ENCODE measurements at regions not wholly inside any gene's neighbourhood (a gene's known extent, or its start where the extent isn't known, plus 50 kb on each side); places are given as distances from the start of the nearest gene placed in this dataset.

DNA sequence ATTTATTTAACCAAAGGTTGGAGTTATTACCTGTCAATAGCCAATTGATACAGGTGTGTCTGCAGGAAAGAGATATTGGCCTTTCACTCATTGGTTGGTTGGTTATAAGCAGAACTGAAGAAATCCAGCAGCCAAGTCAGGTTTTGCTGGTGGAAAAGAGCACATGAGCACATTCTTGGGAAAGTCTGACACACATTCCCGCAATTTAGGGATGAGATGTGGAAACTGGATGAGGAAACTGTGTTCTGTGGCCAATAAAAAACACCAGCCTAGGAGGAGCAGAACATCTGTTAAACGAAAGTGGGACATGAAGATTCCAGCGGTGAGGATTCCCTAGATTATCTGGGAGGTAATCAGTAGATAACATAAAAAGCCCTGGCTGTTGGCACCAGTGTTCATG, 567.4 kb upstream of the CPEB2 start:
- Histone ChIP-seq H2BK15ac (ENCODE audit: low read depth, low read length) (no peak overlapping the region), H3K79me2 (ENCODE audit: insufficient read depth, low read length) (no peaks in the 10 kb centered on the region), H3K18ac (ENCODE audit: insufficient read length, low read depth, low read length) (no peak overlapping the region), H2BK5ac (ENCODE audit: insufficient read length, low read length) (no peak overlapping the region), H2AFZ (ENCODE audit: low read length) (no peak overlapping the region), H3T11ph (ENCODE audit: low read length) (no peak overlapping the region), H4K20me1 (ENCODE audit: control insufficient read depth, insufficient read depth, insufficient read length) (no peaks in the 10 kb centered on the region), H2AK5ac (ENCODE audit: insufficient read length, low read length) (no peak overlapping the region), H2BK12ac (ENCODE audit: insufficient read length, low read depth, low read length) (no peak overlapping the region), H3K27me3 (ENCODE audit: insufficient read depth, low read length) (no peaks in the 10 kb centered on the region), H2BK20ac (ENCODE audit: low read depth, low read length, poor library complexity, severe bottlenecking) (no peak overlapping the region), H3K56ac (ENCODE audit: insufficient read length, low read depth, low read length) (no peak overlapping the region), H3K23me2 (ENCODE audit: insufficient read length, low read depth, low read length, poor library complexity, severe bottlenecking) (no peaks in the 10 kb centered on the region), H4K8ac (replicated peaks; ENCODE audit: insufficient read length, low read depth, low read length) (no peak overlapping the region), H3K9me3 (ENCODE audit: control insufficient read depth, low read depth, low read length) (no peaks in the 10 kb centered on the region), H3K9ac (ENCODE audit: extremely low read depth, insufficient read length, low read length) (no peak overlapping the region), H4K5ac (ENCODE audit: insufficient read length, low read depth, low read length) (no peak overlapping the region), H3K27ac (ENCODE audit: insufficient read length, low read depth, low read length) (no peak overlapping the region), H3K4ac (ENCODE audit: low read depth, low read length) (no peak overlapping the region), H3K79me1 (ENCODE audit: insufficient read depth, low read depth, low read length, poor library complexity, severe bottlenecking) (no peaks in the 10 kb centered on the region), H3K14ac (ENCODE audit: insufficient read depth, low read length) (no peak overlapping the region), H4K91ac (ENCODE audit: insufficient read length, low read depth, low read length) (no peak overlapping the region), H3K23ac (ENCODE audit: insufficient read length, low read depth, low read length) (no peak overlapping the region), H3K4me2 (ENCODE audit: insufficient read depth, insufficient read length, low read length) (no peak overlapping the region), H2BK120ac (ENCODE audit: low read depth, low read length, poor library complexity, severe bottlenecking) (no peak overlapping the region), H3K4me1 (ENCODE audit: insufficient read depth, low read length) (no peaks in the 10 kb centered on the region)
- H3K9me3 Mint-ChIP-seq, result no peaks in the 10 kb centered on the region; a peak in 1 of 5 replicates
- WGBS (ENCODE audit: extremely low coverage, insufficient read length, low lambda C conversion rate), result no CpG with 5 or more reads among the region's 3 CpGs
- H3K36me3 Mint-ChIP-seq (ENCODE audit: insufficient read depth in 1 of 3, low read depth in 3 of 3), result no peaks in the 10 kb centered on the region; a peak in 1 of 7 replicates
- H3K4me1 Mint-ChIP-seq, result peaks cover 4% of the 10 kb centered on the region in 2 experiments
- no peak for DNase-seq
- TF ChIP-seq, protein P1, sequence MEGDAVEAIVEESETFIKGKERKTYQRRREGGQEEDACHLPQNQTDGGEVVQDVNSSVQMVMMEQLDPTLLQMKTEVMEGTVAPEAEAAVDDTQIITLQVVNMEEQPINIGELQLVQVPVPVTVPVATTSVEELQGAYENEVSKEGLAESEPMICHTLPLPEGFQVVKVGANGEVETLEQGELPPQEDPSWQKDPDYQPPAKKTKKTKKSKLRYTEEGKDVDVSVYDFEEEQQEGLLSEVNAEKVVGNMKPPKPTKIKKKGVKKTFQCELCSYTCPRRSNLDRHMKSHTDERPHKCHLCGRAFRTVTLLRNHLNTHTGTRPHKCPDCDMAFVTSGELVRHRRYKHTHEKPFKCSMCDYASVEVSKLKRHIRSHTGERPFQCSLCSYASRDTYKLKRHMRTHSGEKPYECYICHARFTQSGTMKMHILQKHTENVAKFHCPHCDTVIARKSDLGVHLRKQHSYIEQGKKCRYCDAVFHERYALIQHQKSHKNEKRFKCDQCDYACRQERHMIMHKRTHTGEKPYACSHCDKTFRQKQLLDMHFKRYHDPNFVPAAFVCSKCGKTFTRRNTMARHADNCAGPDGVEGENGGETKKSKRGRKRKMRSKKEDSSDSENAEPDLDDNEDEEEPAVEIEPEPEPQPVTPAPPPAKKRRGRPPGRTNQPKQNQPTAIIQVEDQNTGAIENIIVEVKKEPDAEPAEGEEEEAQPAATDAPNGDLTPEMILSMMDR (conservative IDR thresholded peaks at IDR 0.05), result no peak
- no peaks in the 10 kb centered on the region; the same call in 1 of the 2 replicates for H3K27me3 Mint-ChIP-seq (ENCODE audit: low read depth)
- H3K27ac Mint-ChIP-seq, result no peak overlapping the region
- no peak overlapping the region for H3K4me3 Mint-ChIP-seq

Measured in H9 (cell line).